ENCODE measurements at regions not wholly inside any gene's neighbourhood (a gene's known extent, or its start where the extent isn't known, plus 50 kb on each side); places are given as distances from the start of the nearest gene placed in this dataset.
"Not testable (repeated sequence)": the region's sequence is repeated elsewhere in the genome, so short reads cannot be mapped to it uniquely, and the experiment has no call there.

DNA sequence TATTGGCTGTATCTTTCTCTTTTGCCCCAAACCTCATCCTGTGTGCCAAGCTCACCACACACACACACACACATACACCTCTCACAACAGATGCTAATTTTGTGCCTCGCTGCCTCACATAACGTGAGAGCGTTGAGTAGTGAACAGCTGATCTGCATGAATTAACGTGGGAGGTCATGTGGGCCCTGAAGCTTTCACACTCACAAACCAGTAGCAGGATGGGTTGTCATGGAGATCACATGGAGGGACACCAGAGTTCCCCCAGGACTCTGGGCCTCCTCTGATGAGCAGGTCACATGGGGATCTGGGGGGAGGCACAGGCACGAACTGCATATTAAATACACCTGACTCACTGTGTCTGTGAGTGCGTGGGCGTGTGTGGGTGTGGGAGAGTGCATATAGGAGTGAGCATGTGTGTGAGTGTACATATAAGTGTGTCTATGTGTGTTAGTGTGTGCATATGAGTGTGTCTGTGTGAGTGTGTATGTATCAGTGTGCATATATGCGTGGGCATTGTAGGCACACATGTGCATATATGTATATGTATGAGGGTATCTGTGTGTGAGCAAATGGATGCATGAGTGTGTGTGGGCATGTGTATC lies 62.7 kb upstream of the SULF2 start:
- TF ChIP-seq, protein P1, sequence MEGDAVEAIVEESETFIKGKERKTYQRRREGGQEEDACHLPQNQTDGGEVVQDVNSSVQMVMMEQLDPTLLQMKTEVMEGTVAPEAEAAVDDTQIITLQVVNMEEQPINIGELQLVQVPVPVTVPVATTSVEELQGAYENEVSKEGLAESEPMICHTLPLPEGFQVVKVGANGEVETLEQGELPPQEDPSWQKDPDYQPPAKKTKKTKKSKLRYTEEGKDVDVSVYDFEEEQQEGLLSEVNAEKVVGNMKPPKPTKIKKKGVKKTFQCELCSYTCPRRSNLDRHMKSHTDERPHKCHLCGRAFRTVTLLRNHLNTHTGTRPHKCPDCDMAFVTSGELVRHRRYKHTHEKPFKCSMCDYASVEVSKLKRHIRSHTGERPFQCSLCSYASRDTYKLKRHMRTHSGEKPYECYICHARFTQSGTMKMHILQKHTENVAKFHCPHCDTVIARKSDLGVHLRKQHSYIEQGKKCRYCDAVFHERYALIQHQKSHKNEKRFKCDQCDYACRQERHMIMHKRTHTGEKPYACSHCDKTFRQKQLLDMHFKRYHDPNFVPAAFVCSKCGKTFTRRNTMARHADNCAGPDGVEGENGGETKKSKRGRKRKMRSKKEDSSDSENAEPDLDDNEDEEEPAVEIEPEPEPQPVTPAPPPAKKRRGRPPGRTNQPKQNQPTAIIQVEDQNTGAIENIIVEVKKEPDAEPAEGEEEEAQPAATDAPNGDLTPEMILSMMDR (IDR thresholded peaks at IDR 0.05; ENCODE audit: borderline replicate concordance, control extremely low read depth, extremely low read depth, insufficient read depth, missing control alignments), result no peak

DNA sequence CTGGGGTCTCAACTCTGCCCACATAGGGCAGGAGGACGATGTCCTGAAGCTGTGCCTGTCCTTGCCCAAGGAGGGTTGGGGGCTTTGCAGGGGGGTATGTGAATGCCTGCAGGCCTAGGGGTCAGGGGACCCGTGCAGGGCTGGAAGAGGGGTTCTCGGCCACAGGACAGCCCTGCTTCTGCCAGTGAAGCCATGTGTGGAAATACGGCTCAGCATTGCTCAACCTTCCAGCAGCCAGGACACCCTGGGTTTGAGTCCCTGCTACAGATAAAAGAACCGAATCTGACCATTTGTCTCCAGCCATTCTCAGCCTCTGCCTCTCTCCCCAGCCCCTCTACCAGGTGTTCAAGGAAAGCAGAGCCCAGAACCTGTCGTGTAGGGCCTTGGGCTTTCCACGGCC lies 61.9 kb upstream of the SULF2 start:
- DNase-seq (ENCODE audit: low spot score); in situ Hi-C loops (cut with MboI; ENCODE audit: low sequenced_read_pairs, unreplicated experiment): not testable (repeated sequence)

More for the DNA sequence above, 62.7 kb upstream of the SULF2 start:
- no peak for DNase-seq (ENCODE audit: low spot score)
- in situ Hi-C loops (cut with MboI; ENCODE audit: low sequenced_read_pairs, unreplicated experiment), result no loop called here

DNA sequence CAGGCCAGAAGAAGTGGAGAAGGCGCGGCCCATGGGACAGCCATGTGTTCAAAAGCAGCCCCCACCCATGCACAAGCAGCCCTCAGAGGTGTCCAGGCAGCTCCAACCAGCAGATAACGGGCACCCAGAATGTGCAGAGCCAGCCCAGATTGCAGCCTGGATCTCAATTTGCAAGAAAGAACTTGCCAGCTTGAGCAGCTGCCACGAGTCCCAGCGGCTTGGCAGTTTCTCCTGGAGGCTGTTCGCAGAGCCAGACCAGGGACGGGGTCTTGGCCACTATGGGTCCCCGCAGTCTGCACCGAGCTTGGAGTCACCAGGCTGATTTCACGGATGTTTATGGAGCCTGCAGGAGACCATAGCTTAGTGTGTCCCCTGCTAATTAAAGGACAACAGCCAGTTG lies 61.4 kb upstream of the SULF2 start:
- DNase-seq (ENCODE audit: low spot score); in situ Hi-C loops (cut with MboI; ENCODE audit: low sequenced_read_pairs, unreplicated experiment): not testable (repeated sequence)

DNA sequence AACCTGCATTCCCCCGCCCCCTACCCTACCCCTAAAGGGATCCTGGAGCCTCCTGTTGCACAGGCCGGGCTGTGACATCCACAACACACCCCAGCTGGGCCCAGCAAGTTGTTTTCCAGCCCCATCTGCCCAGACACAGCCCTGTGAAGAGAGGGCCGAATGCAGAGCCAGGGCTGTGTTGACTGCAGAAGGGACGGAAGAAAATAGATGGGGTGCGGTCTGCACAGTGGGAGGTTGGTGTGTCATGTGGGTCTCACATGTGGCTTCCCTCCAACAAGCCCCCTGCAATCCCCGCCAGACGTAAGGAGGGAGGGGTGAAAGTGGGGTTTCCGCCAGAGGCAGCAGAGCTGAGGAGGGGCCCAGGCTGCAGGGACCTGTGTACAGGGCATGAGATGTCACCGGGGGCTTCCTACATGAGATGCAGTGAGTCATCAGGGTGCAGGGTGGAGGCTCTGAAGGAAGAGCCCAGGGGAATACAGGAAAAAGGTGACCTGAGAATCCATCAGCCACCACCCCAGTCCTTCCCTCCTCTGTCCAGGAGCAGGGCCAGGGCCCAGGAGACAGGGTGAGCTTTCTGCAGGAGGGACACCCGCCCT lies 60.2 kb upstream of the SULF2 start:
- DNase-seq (ENCODE audit: low spot score); in situ Hi-C loops (cut with MboI; ENCODE audit: low sequenced_read_pairs, unreplicated experiment): not testable (repeated sequence)

DNA sequence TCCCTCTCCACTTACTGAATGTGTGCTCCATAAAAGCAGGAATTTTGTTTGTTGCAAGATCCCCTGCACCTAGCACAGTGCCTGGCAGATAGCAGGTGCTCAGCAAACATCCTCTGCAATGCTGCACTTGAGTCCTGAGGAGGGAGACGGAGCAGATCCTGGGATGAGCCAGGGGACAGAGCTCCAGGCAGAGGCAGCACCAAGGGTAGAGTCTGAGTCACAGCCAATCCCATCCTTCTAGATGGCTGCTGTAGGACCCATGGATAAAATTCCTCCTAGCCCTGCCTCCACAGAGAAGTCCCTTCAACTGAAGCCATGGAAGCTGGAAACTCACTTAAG lies 59.3 kb upstream of the SULF2 start:
- in situ Hi-C loops (cut with MboI; ENCODE audit: low sequenced_read_pairs, unreplicated experiment); DNase-seq (ENCODE audit: low spot score): not testable (repeated sequence)

DNA sequence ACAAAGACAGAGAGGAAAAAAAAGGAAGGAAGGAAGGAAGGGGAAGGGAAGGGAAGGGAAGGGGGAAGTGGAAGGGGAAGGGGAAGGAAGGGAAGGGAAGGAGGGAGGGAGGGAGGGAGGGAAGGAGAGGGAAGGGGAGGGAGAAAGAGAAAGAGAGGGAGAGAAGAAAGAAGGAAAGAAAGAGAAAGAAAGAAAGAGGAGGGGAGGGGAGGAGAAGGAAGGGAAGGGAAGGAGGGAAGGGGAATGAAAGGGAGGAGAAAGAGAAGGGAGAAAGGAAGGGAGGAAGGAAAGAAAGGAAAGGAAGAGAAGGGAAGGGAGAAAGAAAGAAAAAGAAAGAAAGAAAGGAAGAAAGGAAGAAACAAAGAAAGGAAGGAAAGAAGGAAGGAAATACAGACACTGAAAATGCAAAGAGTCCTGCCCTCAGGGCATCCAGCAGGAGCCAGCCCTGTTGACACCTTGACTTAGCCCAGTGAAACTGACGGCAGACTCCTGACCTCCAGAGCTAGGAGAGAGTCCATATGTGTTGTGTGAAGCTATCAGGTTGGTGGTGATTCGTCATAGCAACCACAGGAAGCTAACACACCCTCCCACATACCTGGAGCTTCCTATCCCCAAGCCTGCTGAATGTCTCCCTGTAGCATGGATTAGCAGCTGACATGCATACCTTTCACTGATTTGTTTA lies 58.7 kb upstream of the SULF2 start:
- in situ Hi-C loops (cut with MboI; ENCODE audit: low sequenced_read_pairs, unreplicated experiment), result no loop called here
- DNase-seq (ENCODE audit: low spot score), result no peak
- TF ChIP-seq, protein P1 (IDR thresholded peaks at IDR 0.05; ENCODE audit: borderline replicate concordance, control extremely low read depth, extremely low read depth, insufficient read depth, missing control alignments), result no peak

DNA sequence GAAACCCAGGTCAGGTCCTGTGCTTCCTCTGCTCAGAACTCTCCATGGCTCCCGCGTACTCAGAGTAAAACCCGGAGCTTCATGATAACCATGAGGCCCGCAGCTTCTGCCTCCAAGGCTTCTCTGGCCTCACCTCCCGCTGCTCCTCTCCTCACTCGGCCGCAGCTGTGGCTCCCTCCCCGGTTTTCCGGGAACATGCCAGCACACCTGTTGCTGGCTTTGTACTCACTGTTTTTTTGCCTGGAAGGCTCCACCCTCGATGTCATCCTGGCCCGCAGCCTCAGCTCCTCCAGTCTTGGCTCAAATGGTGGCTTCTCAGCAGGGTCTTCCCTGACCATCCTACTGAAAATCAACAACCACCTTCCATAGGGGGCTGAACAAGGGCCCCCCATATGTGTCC lies 57.7 kb upstream of the SULF2 start:
- in situ Hi-C loops (cut with MboI; ENCODE audit: low sequenced_read_pairs, unreplicated experiment), result not testable (repeated sequence)

DNA sequence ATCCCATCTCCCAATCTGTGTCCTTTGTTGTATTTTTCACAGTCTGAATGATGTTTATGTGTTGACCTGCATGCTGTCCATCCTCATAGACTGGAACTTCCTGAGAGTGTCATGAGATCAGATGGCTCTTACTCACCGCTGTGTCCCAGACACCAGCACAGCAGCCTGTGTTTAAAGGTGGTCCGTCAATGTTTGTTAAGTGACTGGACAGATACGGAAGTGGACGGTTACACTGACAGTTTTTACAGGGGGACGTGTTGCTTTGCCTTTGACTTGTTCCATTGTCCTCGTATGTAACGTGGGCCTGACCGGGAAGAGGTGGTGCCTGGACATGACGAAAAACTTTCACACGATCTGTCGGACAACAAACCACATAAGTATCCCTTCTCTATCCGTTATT lies 56.7 kb upstream of the SULF2 start:
- in situ Hi-C loops (cut with MboI; ENCODE audit: low sequenced_read_pairs, unreplicated experiment); DNase-seq (ENCODE audit: low spot score): not testable (repeated sequence)

More for the DNA sequence above, 57.7 kb upstream of the SULF2 start:
- DNase-seq (ENCODE audit: low spot score), result not testable (repeated sequence)

DNA sequence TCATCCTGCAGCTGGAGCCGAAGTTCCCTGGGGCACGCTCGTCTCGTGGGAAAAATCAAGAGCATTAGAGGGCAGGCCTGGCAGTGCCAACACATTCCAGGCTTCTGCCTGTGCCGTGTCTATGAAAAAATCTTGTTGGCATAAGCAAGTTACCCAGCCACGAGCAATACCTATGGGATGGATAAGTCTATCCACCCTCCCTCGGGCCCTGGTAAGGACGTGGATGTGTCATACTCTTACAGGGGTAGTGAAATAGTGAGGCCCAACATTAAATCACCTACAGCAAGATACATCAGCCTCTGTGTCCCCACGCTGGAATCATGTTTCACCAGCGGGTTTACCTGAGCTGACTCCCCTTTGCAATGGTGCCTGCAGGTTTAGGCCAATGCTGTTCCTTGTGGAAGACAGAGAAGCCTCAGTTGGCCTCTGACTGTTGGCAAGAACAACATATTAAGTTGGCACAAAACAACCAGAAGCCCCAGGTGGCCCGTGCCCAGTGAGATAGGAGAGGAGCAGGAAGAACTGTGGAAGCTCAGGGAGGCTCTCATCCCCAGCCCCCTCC lies 51.1 kb upstream of the SULF2 start:
- in situ Hi-C loops (cut with MboI; ENCODE audit: low sequenced_read_pairs, unreplicated experiment); DNase-seq (ENCODE audit: low spot score): not testable (repeated sequence)
